ENCODE measurements at regions not wholly inside any gene's neighbourhood (a gene's known extent, or its start where the extent isn't known, plus 50 kb on each side); places are given as distances from the start of the nearest gene placed in this dataset.

DNA sequence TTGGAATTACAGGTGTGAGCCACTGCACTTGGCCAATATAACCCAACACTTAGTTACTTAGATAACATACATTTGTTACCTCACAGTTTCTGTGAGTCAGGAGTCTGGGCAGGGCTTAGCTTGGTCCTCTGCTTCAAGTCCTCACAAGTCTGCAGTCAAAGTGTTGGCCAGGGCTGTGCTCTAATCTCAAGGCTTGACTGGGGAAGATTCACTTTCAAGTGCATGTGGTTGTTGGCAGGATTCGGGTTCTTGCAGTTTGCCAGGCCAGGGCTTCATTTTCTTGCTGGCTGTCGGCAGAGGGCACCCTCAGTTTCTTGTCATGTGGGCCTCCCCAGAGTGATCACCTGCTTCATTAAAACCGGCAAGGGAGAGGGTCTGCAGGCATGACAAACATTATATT lies 103.7 kb downstream of the SLC4A3 start:
- ChIA-PET CTCF (ENCODE audit: low intra/inter-chr PET ratio, low total read pairs) (no interaction called here), POLR2A (no interaction called here)
- FAIRE-seq (no peak), DNase-seq (ENCODE audit: low spot score) (peak; percentile 24), ATAC-seq (peak; percentile 70)
- in situ Hi-C loops (cut with HindIII; ENCODE audit: extremely low pct_ligation_motif_present, low pct_unique_long_range_greater_than_20kb) (no loop called here), intact Hi-C loops (cut with micrococcal nuclease; ENCODE audit: unreplicated experiment) (loop anchor here (1.0 kb wide), 1 partner anchor 105 kb away; no protein-coding TSS in a partner anchor)
- WGBS (ENCODE audit: low lambda C conversion rate) = 17% methylated on average over 3 of the region's 3 CpGs
- Histone ChIP-seq H4K20me1 (ENCODE audit: insufficient read depth, low read length) (no peaks in the 10 kb centered on the region), H3K27ac (ENCODE audit: extremely low read length, insufficient read depth, low read length) (no peak overlapping the region), H3K9me3 (ENCODE audit: low read length) (no peaks in the 10 kb centered on the region), H3K4me1 (ENCODE audit: insufficient read depth, low read length) (no peaks in the 10 kb centered on the region), H3K79me2 (ENCODE audit: insufficient read depth, low read length) (no peaks in the 10 kb centered on the region), H3K4me3 (replicated peaks in 1 of 3; ENCODE audit: insufficient read depth in 1 of 3, low read depth in 2 of 3, low read length in 3 of 3) (no peak overlapping the region), H3K9ac (ENCODE audit: insufficient read depth, low read depth, low read length) (no peak overlapping the region), H3K4me2 (ENCODE audit: low read depth, low read length) (no peak overlapping the region), H3K27me3 (ENCODE audit: control insufficient read depth in 1 of 2, insufficient read depth in 2 of 2, low read length in 2 of 2) (peaks cover 0 to 27% of the 10 kb centered on the region in 2 experiments; a peak in 4 of 5 replicates), H3K36me3 (replicated peaks in 1 of 2; ENCODE audit: control insufficient read depth in 1 of 2, insufficient read depth in 2 of 2, low read length in 2 of 2) (no peaks in the 10 kb centered on the region), H2AFZ (ENCODE audit: low read length) (no peak overlapping the region)
- BruUV-seq (replicated peaks) = no TSS peak
- TF ChIP-seq SMC3 (IDR thresholded peaks at IDR 0.05; ENCODE audit: low read length) = peak; percentile 12; the same call in 1 of the 2 replicates
- peak; percentile 36 for TF ChIP-seq STAG1 (CRISPR knock-in tag; IDR thresholded peaks at IDR 0.05)
- TF ChIP-seq ZSCAN20 (CRISPR knock-in tag; IDR thresholded peaks at IDR 0.05; ENCODE audit: borderline replicate concordance) = no peak
- TF ChIP-seq, protein P1, sequence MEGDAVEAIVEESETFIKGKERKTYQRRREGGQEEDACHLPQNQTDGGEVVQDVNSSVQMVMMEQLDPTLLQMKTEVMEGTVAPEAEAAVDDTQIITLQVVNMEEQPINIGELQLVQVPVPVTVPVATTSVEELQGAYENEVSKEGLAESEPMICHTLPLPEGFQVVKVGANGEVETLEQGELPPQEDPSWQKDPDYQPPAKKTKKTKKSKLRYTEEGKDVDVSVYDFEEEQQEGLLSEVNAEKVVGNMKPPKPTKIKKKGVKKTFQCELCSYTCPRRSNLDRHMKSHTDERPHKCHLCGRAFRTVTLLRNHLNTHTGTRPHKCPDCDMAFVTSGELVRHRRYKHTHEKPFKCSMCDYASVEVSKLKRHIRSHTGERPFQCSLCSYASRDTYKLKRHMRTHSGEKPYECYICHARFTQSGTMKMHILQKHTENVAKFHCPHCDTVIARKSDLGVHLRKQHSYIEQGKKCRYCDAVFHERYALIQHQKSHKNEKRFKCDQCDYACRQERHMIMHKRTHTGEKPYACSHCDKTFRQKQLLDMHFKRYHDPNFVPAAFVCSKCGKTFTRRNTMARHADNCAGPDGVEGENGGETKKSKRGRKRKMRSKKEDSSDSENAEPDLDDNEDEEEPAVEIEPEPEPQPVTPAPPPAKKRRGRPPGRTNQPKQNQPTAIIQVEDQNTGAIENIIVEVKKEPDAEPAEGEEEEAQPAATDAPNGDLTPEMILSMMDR (CRISPR knock-in tag; IDR thresholded peaks at IDR 0.05) = peak; percentile 59
- TF ChIP-seq ZMAT3 (CRISPR knock-in tag; conservative IDR thresholded peaks at IDR 0.05) = no peak

DNA sequence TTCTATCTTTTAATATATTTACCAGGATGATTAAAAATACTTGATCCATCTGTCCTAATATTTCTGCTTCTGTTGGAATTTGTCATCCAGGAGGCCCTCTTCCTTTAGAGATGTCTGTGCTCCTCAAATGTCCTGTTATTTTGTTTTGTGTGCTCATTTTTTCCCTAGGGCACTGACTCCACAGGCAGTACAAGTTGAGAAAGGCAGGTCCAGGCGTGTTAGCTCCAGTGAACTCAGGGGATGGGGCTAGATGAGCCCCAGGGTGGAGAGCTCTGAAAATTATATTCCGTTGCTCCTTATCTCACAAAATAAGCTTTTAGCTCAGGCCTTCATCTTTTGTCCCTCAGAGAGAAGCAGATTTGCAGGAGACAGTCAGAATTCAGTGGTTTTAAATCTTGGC lies 105.7 kb downstream of the SLC4A3 start:
- H3K9me3 ChIP-seq (ENCODE audit: low read length) = no peaks in the 10 kb centered on the region
- POLR2A ChIA-PET = no interaction called here
- CTCF ChIA-PET (ENCODE audit: low intra/inter-chr PET ratio, low total read pairs) = no interaction called here
- WGBS (ENCODE audit: low lambda C conversion rate) = 0% methylated on average over 2 of the region's 2 CpGs
- H3K9ac ChIP-seq (ENCODE audit: insufficient read depth, low read depth, low read length) = no peak overlapping the region
- H3K27me3 ChIP-seq (ENCODE audit: control insufficient read depth in 1 of 2, insufficient read depth in 2 of 2, low read length in 2 of 2) = peaks cover 0 to 18% of the 10 kb centered on the region in 2 experiments; a peak in 4 of 5 replicates
- no peaks in the 10 kb centered on the region for H3K79me2 ChIP-seq (ENCODE audit: insufficient read depth, low read length)
- no peaks in the 10 kb centered on the region for H4K20me1 ChIP-seq (ENCODE audit: insufficient read depth, low read length)
- intact Hi-C loops (cut with micrococcal nuclease; ENCODE audit: unreplicated experiment) = no loop called here
- no peak overlapping the region for H2AFZ ChIP-seq (ENCODE audit: low read length)
- DNase-seq (ENCODE audit: low spot score) (no peak), FAIRE-seq (no peak), ATAC-seq (no peak)
- no peaks in the 10 kb centered on the region for H3K4me1 ChIP-seq (ENCODE audit: insufficient read depth, low read length)
- H3K36me3 ChIP-seq (replicated peaks in 1 of 2; ENCODE audit: control insufficient read depth in 1 of 2, insufficient read depth in 2 of 2, low read length in 2 of 2) = no peaks in the 10 kb centered on the region
- TF ChIP-seq, protein P2, sequence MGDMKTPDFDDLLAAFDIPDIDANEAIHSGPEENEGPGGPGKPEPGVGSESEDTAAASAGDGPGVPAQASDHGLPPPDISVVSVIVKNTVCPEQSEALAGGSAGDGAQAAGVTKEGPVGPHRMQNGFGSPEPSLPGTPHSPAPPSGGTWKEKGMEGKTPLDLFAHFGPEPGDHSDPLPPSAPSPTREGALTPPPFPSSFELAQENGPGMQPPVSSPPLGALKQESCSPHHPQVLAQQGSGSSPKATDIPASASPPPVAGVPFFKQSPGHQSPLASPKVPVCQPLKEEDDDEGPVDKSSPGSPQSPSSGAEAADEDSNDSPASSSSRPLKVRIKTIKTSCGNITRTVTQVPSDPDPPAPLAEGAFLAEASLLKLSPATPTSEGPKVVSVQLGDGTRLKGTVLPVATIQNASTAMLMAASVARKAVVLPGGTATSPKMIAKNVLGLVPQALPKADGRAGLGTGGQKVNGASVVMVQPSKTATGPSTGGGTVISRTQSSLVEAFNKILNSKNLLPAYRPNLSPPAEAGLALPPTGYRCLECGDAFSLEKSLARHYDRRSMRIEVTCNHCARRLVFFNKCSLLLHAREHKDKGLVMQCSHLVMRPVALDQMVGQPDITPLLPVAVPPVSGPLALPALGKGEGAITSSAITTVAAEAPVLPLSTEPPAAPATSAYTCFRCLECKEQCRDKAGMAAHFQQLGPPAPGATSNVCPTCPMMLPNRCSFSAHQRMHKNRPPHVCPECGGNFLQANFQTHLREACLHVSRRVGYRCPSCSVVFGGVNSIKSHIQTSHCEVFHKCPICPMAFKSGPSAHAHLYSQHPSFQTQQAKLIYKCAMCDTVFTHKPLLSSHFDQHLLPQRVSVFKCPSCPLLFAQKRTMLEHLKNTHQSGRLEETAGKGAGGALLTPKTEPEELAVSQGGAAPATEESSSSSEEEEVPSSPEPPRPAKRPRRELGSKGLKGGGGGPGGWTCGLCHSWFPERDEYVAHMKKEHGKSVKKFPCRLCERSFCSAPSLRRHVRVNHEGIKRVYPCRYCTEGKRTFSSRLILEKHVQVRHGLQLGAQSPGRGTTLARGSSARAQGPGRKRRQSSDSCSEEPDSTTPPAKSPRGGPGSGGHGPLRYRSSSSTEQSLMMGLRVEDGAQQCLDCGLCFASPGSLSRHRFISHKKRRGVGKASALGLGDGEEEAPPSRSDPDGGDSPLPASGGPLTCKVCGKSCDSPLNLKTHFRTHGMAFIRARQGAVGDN (CRISPR knock-in tag; IDR thresholded peaks at IDR 0.05) = no peak
- no peak for TF ChIP-seq ZNF33B (CRISPR knock-in tag; IDR thresholded peaks at IDR 0.05)
- TF ChIP-seq ZNF878 (CRISPR knock-in tag; IDR thresholded peaks at IDR 0.05) = no peak
- no peak overlapping the region for H3K27ac ChIP-seq (ENCODE audit: extremely low read length, insufficient read depth, low read length)
- H3K4me2 ChIP-seq (ENCODE audit: low read depth, low read length) = no peak overlapping the region
- no peak overlapping the region for H3K4me3 ChIP-seq (replicated peaks in 1 of 3; ENCODE audit: insufficient read depth in 1 of 3, low read depth in 2 of 3, low read length in 3 of 3)
- BruUV-seq (replicated peaks) = no TSS peak
- in situ Hi-C loops (cut with HindIII; ENCODE audit: extremely low pct_ligation_motif_present, low pct_unique_long_range_greater_than_20kb) = no loop called here
